ENCODE measurements at regions not wholly inside any gene's neighbourhood (a gene's known extent, or its start where the extent isn't known, plus 50 kb on each side); places are given as distances from the start of the nearest gene placed in this dataset.

DNA sequence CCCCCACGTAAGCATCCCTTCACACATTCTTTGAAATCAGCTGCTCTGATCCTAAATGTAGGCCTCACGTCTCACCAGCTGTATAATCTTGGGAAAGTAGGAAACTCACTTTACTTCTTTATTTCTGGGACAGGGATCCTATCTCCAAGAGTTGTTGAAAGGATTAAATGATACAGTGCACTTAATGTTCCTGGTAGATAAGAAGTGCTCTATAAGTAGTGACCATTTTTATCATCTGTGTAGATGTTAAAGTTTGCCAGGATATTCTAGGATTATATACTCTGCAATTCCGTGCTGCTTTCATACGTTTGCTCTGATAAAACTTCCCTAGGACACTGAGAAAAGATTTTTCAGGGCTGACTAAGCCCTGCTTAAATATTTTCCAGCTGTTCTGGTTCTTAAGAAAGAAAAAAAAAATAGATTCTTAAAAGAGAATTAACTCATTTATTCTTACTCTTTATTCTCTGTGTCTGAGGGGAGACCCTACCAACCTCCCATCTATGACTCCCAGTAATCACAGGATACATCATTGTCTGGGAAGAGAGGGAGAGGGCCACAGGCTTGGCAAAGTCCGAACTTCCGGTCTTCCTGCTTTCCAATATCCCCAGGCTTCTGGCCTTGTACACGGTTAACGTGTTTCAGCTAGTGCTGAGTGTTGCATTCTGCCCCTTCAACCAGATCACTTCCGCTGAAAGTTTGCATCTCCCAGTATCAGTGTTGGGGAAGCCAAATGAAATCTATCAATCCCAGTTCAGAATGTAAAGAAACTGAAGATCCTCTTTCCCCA lies 269.2 kb downstream of the TRIML1 start:
- TF ChIP-seq CTCF (IDR thresholded peaks at IDR 0.05; ENCODE audit: low read depth, low read length, poor library complexity, severe bottlenecking): no peak
- no peak for TF ChIP-seq EZH2phosphoT487 (IDR thresholded peaks at IDR 0.05; ENCODE audit: borderline replicate concordance, low read length)

All from DOHH2 (cell line).